GM12892 (cell line): ENCODE measurements at regions not wholly inside any gene's neighbourhood (a gene's known extent, or its start where the extent isn't known, plus 50 kb on each side); places are given as distances from the start of the nearest gene placed in this dataset.

Experiments used
- POLR2A ChIP-seq: IDR thresholded peaks from 2 replicates; pipeline ENCODE4 v1.6.1; 2011; ENCODE audit warnings: low read depth, low read length, control low read depth
- POLR2AphosphoS5 ChIP-seq: IDR thresholded peaks from 2 replicates; pipeline ENCODE4 v1.6.1; 2011; ENCODE audit warnings: low read depth, low read length, control low read depth
- TAF1 ChIP-seq: IDR thresholded peaks from 2 replicates; pipeline ENCODE4 v1.6.1; 2011; ENCODE audit warnings: low read depth, mild to moderate bottlenecking, control low read depth, low read length, borderline replicate concordance

GRCh38 chr2:176467595-176467994 lies 198.4 kb downstream of the MTX2 start:
- TF ChIP-seq POLR2A (no peak), POLR2AphosphoS5 (no peak), TAF1 (no peak)
